ENCODE measurements at regions not wholly inside any gene's neighbourhood (a gene's known extent, or its start where the extent isn't known, plus 50 kb on each side); places are given as distances from the start of the nearest gene placed in this dataset.
A peak's percentile ranks its signal among the peaks of the same experiment; 100 is the strongest.

DNA sequence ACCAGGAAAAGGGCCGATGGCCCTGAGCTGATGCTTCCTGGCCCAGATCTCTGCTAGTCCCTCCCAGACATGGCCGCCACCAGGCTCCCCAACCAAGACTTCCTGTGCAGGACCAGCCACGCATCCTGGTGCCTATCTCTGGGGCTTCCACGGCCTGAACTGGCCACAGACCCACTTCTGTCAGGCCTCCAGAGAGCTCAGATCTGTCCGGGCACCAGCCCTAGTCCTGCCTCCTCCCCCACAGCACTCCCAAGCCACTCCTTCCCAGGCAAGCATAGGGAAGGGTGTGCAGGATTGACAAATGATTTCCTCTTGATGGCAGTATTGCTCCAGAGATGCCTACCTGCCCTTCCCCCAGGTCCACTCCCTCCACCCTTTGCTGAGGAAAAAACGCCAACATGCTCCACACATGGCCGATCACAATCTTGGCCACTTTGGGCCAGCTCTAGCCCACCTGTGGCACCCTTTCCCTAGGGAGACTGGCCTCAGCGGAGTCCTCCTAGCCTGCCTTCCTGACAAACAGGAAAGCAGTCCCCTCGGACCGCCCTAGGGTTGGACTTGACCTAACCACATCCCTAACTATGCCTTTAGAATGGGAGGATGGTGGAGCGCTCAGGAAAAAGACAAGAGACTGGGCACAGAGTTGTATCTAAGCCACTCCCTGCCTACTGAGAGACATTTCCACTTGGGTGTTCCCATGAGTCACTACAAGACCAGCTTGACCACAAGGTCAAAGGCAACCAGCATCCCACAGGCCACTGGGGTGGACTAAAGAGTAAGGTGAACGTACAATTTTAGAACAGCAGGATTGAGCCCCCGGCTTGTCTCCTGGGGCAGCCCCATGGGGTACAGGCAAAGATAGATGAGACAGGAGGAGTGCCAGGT is 277.5 kb upstream of the AGTR2 start (continued):
- TF ChIP-seq MAFK (IDR thresholded peaks at IDR 0.05; ENCODE audit: low read depth, low read length) (no peak), CHD1 (IDR thresholded peaks at IDR 0.05; ENCODE audit: low read depth, low read length) (no peak)

GRCh38 chrX:115894087-115894486 is 276.5 kb upstream of the AGTR2 start:
- H3K23ac ChIP-seq (ENCODE audit: low read depth, low read length): no peak overlapping the region
- in situ Hi-C loops (cut with MboI; ENCODE audit: low sequenced_read_pairs): no loop called here
- peaks cover 12% of the 10 kb centered on the region; the same call in 1 of the 2 replicates for H3K27me3 ChIP-seq (ENCODE audit: control insufficient read depth, insufficient read depth, low read length)
- no peak overlapping the region for H4K5ac ChIP-seq (ENCODE audit: low read depth, low read length)
- H2AK9ac ChIP-seq (replicated peaks; ENCODE audit: low read depth, low read length, poor library complexity): no peak overlapping the region
- no peak overlapping the region for H3K4me3 ChIP-seq (ENCODE audit: insufficient read depth, low read depth, low read length)
- no peaks in the 10 kb centered on the region for H3K9me1 ChIP-seq (ENCODE audit: insufficient read depth, low read length)
- no peak overlapping the region for H2BK20ac ChIP-seq (ENCODE audit: low read depth, low read length)
- dilution Hi-C loops (cut with HindIII; ENCODE audit: low sequenced_read_pairs, unreplicated experiment): no loop called here
- ChIA-PET CTCF (no interaction called here), POLR2A (ENCODE audit: unreplicated experiment) (no interaction called here)
- H3K14ac ChIP-seq (replicated peaks; ENCODE audit: low read depth, low read length): no peak overlapping the region
- H4K8ac ChIP-seq (ENCODE audit: low read depth in 2 of 2, low read length in 2 of 2): no peak overlapping the region
- H3K4me1 ChIP-seq (ENCODE audit: control insufficient read depth, insufficient read depth, low read length): no peaks in the 10 kb centered on the region
- ATAC-seq (ENCODE audit: low read depth) (no peak), DNase-seq (peak; percentile 33)
- H3K9me3 ChIP-seq (ENCODE audit: control insufficient read depth, insufficient read depth, low read length): peaks cover 4% of the 10 kb centered on the region; the same call in 1 of the 2 replicates
- TF ChIP-seq MAZ (IDR thresholded peaks at IDR 0.05; ENCODE audit: borderline replicate concordance, low read depth, low read length) (no peak), RAD21 (IDR thresholded peaks at IDR 0.05; ENCODE audit: low read length) (peak; percentile 57), FOS (IDR thresholded peaks at IDR 0.05; ENCODE audit: low read depth, low read length) (no peak)
- TF ChIP-seq, protein P1, sequence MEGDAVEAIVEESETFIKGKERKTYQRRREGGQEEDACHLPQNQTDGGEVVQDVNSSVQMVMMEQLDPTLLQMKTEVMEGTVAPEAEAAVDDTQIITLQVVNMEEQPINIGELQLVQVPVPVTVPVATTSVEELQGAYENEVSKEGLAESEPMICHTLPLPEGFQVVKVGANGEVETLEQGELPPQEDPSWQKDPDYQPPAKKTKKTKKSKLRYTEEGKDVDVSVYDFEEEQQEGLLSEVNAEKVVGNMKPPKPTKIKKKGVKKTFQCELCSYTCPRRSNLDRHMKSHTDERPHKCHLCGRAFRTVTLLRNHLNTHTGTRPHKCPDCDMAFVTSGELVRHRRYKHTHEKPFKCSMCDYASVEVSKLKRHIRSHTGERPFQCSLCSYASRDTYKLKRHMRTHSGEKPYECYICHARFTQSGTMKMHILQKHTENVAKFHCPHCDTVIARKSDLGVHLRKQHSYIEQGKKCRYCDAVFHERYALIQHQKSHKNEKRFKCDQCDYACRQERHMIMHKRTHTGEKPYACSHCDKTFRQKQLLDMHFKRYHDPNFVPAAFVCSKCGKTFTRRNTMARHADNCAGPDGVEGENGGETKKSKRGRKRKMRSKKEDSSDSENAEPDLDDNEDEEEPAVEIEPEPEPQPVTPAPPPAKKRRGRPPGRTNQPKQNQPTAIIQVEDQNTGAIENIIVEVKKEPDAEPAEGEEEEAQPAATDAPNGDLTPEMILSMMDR (conservative IDR thresholded peaks at IDR 0.05; ENCODE audit: low read depth, low read length): peak; percentile 50
- no peak overlapping the region for H2AK5ac ChIP-seq (ENCODE audit: low read depth, low read length)
- intact Hi-C loops (cut with micrococcal nuclease): no loop called here
- H3K36me3 ChIP-seq (ENCODE audit: control insufficient read depth, insufficient read depth, low read length): no peaks in the 10 kb centered on the region
- no peaks in the 10 kb centered on the region; the same call in 1 of the 2 replicates for H4K20me1 ChIP-seq (ENCODE audit: insufficient read depth, low read length)
- H2BK120ac ChIP-seq (ENCODE audit: low read depth, low read length): no peak overlapping the region
- H3K56ac ChIP-seq (ENCODE audit: extremely low read depth, insufficient read depth, low read length): no peak overlapping the region
- no peak overlapping the region for H3K18ac ChIP-seq (ENCODE audit: low read depth, low read length)
- no peak overlapping the region for H3K9ac ChIP-seq (ENCODE audit: low read depth, low read length)
- no peak overlapping the region for H3K4me2 ChIP-seq (ENCODE audit: low read depth, low read length)
- WGBS, 2 experiments (ENCODE audit: extremely low coverage in 2 of 2, insufficient read length in 1 of 2): no CpG with 5 or more reads among the region's 4 CpGs
- no TSS peak for BruUV-seq (replicated peaks)
- H4K91ac ChIP-seq (ENCODE audit: insufficient read depth, low read depth, low read length): no peak overlapping the region
- H3K27ac ChIP-seq (ENCODE audit: insufficient read depth, low read length): no peak overlapping the region
- H3K79me1 ChIP-seq (ENCODE audit: low read depth in 1 of 2, low read length in 2 of 2): no peaks in the 10 kb centered on the region
- no peak overlapping the region for H2AFZ ChIP-seq (replicated peaks; ENCODE audit: low read length, poor library complexity)
- no peak overlapping the region for H2BK5ac ChIP-seq (ENCODE audit: low read depth, low read length, poor library complexity, severe bottlenecking)
- H2BK15ac ChIP-seq (ENCODE audit: low read depth, low read length): no peak overlapping the region
- H3K4ac ChIP-seq (ENCODE audit: low read depth, low read length): no peak overlapping the region
